Choroid plexus epithelial cell (primary cell): ENCODE measurements at regions not wholly inside any gene's neighbourhood (a gene's known extent, or its start where the extent isn't known, plus 50 kb on each side); places are given as distances from the start of the nearest gene placed in this dataset.

ENCODE experiments used
- DNase-seq: peaks from one replicate; pipeline ENCODE4 v3.0.0-alpha.2; 2010; ENCODE audit warnings: low read depth
- H3K4me3 ChIP-seq: 2 replicates; pipeline ENCODE4 v1.5.1; 2011; ENCODE audit warnings: low read depth, mild to moderate bottlenecking, control low read depth, low read length, moderate library complexity
- TF ChIP-seq, protein P1 (sequence below): conservative IDR thresholded peaks from 2 replicates; pipeline ENCODE4 v1.5.1; 2011; ENCODE audit warnings: low read depth, mild to moderate bottlenecking, control low read depth, inconsistent platforms, low read length, moderate library complexity

GRCh38 chr18:8536231-8536630, 73.0 kb upstream of the RAB12 start:
- H3K4me3 ChIP-seq: no peak overlapping the region
- TF ChIP-seq, protein P1, sequence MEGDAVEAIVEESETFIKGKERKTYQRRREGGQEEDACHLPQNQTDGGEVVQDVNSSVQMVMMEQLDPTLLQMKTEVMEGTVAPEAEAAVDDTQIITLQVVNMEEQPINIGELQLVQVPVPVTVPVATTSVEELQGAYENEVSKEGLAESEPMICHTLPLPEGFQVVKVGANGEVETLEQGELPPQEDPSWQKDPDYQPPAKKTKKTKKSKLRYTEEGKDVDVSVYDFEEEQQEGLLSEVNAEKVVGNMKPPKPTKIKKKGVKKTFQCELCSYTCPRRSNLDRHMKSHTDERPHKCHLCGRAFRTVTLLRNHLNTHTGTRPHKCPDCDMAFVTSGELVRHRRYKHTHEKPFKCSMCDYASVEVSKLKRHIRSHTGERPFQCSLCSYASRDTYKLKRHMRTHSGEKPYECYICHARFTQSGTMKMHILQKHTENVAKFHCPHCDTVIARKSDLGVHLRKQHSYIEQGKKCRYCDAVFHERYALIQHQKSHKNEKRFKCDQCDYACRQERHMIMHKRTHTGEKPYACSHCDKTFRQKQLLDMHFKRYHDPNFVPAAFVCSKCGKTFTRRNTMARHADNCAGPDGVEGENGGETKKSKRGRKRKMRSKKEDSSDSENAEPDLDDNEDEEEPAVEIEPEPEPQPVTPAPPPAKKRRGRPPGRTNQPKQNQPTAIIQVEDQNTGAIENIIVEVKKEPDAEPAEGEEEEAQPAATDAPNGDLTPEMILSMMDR: no peak
- DNase-seq: no peak

GRCh38 chr18:8536922-8537321, 72.3 kb upstream of the RAB12 start:
- DNase-seq: no peak
- TF ChIP-seq, protein P1: no peak
- no peak overlapping the region for H3K4me3 ChIP-seq

DNA sequence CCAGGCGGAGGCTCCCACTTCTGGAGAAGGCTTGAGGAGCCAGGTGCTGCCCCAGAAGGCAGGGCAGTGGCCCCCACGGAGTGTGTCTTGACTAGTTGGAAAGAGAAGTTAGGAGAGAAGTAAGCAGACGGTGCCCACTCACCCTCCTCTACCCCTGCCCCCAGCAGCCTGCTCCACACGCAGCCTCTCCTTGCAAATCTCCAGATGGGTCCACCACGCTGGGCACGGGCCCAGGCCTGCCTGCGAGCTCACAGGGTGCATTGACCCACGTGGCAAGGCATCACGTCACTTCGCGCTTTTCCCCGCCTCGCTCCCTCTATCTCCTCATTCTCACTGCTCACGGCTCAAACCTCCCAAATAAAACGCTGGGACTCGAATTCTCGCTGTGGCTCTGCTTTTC, 71.8 kb upstream of the RAB12 start:
- TF ChIP-seq, protein P1: no peak
- DNase-seq: no peak
- no peak overlapping the region for H3K4me3 ChIP-seq

GRCh38 chr18:8538935-8539334, 70.3 kb upstream of the RAB12 start:
- no peak for DNase-seq
- TF ChIP-seq, protein P1: no peak
- H3K4me3 ChIP-seq: no peak overlapping the region

GRCh38 chr18:8546677-8547076, 62.6 kb upstream of the RAB12 start:
- DNase-seq: no peak

GRCh38 chr18:8548186-8548585, 61.1 kb upstream of the RAB12 start:
- TF ChIP-seq, protein P1: no peak
- DNase-seq: peak; percentile 94

More at GRCh38 chr18:8546677-8547076, 62.6 kb upstream of the RAB12 start:
- H3K4me3 ChIP-seq: no peak overlapping the region
- TF ChIP-seq, protein P1: no peak

DNA sequence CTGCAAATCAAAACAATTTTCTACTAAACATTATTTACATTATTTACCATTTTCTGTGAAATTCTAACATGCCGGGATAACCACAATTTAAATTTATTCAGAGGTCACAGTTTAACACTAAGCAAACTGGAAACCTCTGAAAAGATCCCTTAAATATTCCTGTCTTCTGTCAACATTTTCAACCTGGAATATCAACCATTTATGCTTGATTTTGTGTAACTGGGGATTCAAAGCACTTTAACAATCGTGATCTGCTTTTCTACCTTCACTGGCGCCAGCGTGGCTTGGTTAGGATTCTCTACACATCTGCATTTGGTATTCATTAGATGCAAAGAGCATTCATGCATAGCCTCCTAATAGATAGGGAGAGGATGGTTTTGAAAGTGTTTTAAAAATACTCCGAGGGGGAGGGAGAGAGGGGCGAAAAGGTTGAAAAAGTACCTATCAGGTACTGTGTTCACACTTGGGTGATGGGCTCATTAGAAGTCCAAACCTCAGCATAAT, 59.9 kb upstream of the RAB12 start:
- H3K4me3 ChIP-seq: no peak overlapping the region
- TF ChIP-seq, protein P1: no peak
- no peak for DNase-seq

More at GRCh38 chr18:8548186-8548585, 61.1 kb upstream of the RAB12 start:
- H3K4me3 ChIP-seq: no peak overlapping the region
